Ovary (tissue), 3 donors: ENCODE measurements at regions not wholly inside any gene's neighbourhood (a gene's known extent, or its start where the extent isn't known, plus 50 kb on each side); places are given as distances from the start of the nearest gene placed in this dataset.

ENCODE experiments used
- EP300 ChIP-seq: sonication (generic); formaldehyde crosslinking; IDR thresholded peaks from one replicate; pipeline ENCODE4 v1.6.1; 2017; ENCODE audit warnings: antibody characterized with exemption
- POLR2A ChIP-seq: fragments of 450-650 bp; IDR thresholded peaks from one replicate; pipeline ENCODE4 v1.6.1; 2017; ENCODE audit warnings: antibody characterized with exemption, mild to moderate bottlenecking, moderate library complexity
- TF ChIP-seq, protein P1 (sequence below), 3 donors: fragments of 450-650 bp in 2 of 3; fragments of 200-600 bp in 1 of 3; IDR thresholded peaks; one replicate each; pipeline versions ENCODE4 v1.5.1 to v1.8.0; 2016 to 2022; ENCODE audit warnings: antibody characterized with exemption in 3 of 3, mild to moderate bottlenecking in 1 of 3
- donor health status: DM: no; HTN: no; CAD: no.

DNA sequence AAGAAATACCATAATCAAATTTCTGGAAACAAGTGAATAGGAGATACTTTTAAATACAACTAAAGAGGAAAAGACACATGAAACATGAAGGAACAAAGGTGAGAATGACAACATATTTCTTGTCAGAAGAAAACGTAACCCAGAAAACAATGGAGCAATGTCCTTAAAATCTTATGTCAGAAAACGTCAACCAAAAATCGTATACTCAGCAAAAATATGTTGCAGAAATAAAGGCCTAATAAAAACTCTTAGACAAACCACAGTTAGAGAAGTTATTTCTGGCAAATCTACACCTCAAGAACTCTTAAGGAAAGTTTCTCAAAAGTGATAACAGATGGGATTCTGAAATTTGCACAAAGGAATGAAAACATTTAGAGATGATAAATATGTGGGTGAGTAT lies 66.3 kb upstream of the FBXL7 start:
- TF ChIP-seq, protein P1, sequence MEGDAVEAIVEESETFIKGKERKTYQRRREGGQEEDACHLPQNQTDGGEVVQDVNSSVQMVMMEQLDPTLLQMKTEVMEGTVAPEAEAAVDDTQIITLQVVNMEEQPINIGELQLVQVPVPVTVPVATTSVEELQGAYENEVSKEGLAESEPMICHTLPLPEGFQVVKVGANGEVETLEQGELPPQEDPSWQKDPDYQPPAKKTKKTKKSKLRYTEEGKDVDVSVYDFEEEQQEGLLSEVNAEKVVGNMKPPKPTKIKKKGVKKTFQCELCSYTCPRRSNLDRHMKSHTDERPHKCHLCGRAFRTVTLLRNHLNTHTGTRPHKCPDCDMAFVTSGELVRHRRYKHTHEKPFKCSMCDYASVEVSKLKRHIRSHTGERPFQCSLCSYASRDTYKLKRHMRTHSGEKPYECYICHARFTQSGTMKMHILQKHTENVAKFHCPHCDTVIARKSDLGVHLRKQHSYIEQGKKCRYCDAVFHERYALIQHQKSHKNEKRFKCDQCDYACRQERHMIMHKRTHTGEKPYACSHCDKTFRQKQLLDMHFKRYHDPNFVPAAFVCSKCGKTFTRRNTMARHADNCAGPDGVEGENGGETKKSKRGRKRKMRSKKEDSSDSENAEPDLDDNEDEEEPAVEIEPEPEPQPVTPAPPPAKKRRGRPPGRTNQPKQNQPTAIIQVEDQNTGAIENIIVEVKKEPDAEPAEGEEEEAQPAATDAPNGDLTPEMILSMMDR (IDR thresholded peaks at IDR 0.05) = no peak
- no peak for TF ChIP-seq POLR2A
- TF ChIP-seq EP300 = no peak
